T-cell (primary cell): ENCODE measurements at regions not wholly inside any gene's neighbourhood (a gene's known extent, or its start where the extent isn't known, plus 50 kb on each side); places are given as distances from the start of the nearest gene placed in this dataset.

Experiments used
- ATAC-seq, 4 experiments: fragments of 200-7000 bp in 3 of 4; fragments of 150-1000 bp in 1 of 4; cut with Tn5 transposase; replicated peaks in 1 of 4; 1 replicate in 3 of 4; 2 replicates in 1 of 4; pipeline ENCODE4 v1.10.0; 2021; ENCODE audit warnings: moderate library complexity in 3 of 4, mild to moderate bottlenecking in 2 of 4, moderate number of reproducible peaks in 1 of 4
- CTCF ChIA-PET, 2 donors: fragments of 300-600 bp; sonication (Branson Sonifier 250); formaldehyde crosslinking; loops; one replicate each; lab custom pipeline; 2022; ENCODE audit warnings: antibody characterized with exemption in 2 of 2; lab: Charles Lee
- POLR2A ChIA-PET, 2 donors: fragments of 300-600 bp; sonication (Branson Sonifier 250); formaldehyde crosslinking; loops; one replicate each; lab custom pipeline; 2022; ENCODE audit warnings: antibody characterized with exemption in 2 of 2; lab: Charles Lee
- DNase-seq, 35 experiments: peaks; one replicate each; pipeline versions ENCODE4 v3.0.0 to v3.0.0-alpha.2; 2013 to 2023
- H3K27ac ChIP-seq: one replicate; pipeline ENCODE4 v1.5.1; 2013; ENCODE audit warnings: low read length
- H3K27me3 ChIP-seq, 2 experiments: replicated peaks in 1 of 2; 1 replicate in 1 of 2; 2 replicates in 1 of 2; pipeline versions ENCODE4 v1.6.1 to v1.7.0; 2013; ENCODE audit warnings: low read length in 1 of 2, mixed read lengths in 1 of 2; ENCODE audit not compliant: control insufficient read depth in 2 of 2, insufficient read depth in 2 of 2; ENCODE audit errors: extremely low read depth in 1 of 2
- H3K36me3 ChIP-seq, 2 donors: 1 replicate in 1 of 2; 2 replicates in 1 of 2; pipeline versions ENCODE4 v1.6.1 to v1.7.0; 2013; ENCODE audit warnings: low read length in 1 of 2; ENCODE audit not compliant: control insufficient read depth in 2 of 2, insufficient read depth in 1 of 2; ENCODE audit errors: extremely low read depth in 1 of 2
- H3K4me1 ChIP-seq, 2 experiments: 1 replicate in 1 of 2; 2 replicates in 1 of 2; pipeline versions ENCODE4 v1.6.1 to v1.7.0; 2013; ENCODE audit warnings: low read length in 2 of 2, mixed read lengths in 1 of 2; ENCODE audit not compliant: insufficient read depth in 2 of 2, control insufficient read depth in 1 of 2; ENCODE audit errors: extremely low read depth in 1 of 2
- H3K4me3 ChIP-seq, 2 donors: 1 replicate in 1 of 2; 2 replicates in 1 of 2; pipeline versions ENCODE4 v1.5.1 to v1.7.0; 2013; ENCODE audit warnings: mild to moderate bottlenecking in 2 of 2, low read length in 1 of 2, moderate library complexity in 1 of 2; ENCODE audit not compliant: control insufficient read depth in 1 of 2; ENCODE audit errors: extremely low read depth in 1 of 2
- H3K9me3 ChIP-seq: 2 replicates; pipeline ENCODE4 v1.7.0; 2013
- H3K27ac Mint-ChIP-seq, 2 donors: one replicate each; pipeline ENCODE4 v1.8.0; 2020 to 2021; ENCODE audit warnings: mild to moderate bottlenecking in 2 of 2, mixed read lengths in 2 of 2
- H3K27me3 Mint-ChIP-seq, 2 donors: one replicate each; pipeline ENCODE4 v1.8.0; 2021 to 2022; ENCODE audit warnings: mixed read lengths in 2 of 2
- H3K36me3 Mint-ChIP-seq: one replicate; pipeline ENCODE4 v1.8.0; 2021; ENCODE audit warnings: mixed read lengths
- H3K4me1 Mint-ChIP-seq, 3 donors: one replicate each; pipeline ENCODE4 v1.8.0; 2020 to 2022; ENCODE audit warnings: mixed read lengths in 3 of 3, mild to moderate bottlenecking in 1 of 3
- H3K4me3 Mint-ChIP-seq, 3 donors: one replicate each; pipeline ENCODE4 v1.8.0; 2020 to 2022; ENCODE audit warnings: mild to moderate bottlenecking in 3 of 3, mixed read lengths in 3 of 3, moderate library complexity in 3 of 3
- H3K9me3 Mint-ChIP-seq, 3 donors: one replicate each; pipeline ENCODE4 v1.8.0; 2020 to 2022; ENCODE audit warnings: mixed read lengths in 3 of 3
- WGBS: methylation state at CpG from one replicate; pipeline ENCODE4 v1.1.5; 2013; ENCODE audit warnings: missing lambda C conversion rate; ENCODE audit not compliant: insufficient coverage; 5-methylcytosine and 5-hydroxymethylcytosine counted together

DNA sequence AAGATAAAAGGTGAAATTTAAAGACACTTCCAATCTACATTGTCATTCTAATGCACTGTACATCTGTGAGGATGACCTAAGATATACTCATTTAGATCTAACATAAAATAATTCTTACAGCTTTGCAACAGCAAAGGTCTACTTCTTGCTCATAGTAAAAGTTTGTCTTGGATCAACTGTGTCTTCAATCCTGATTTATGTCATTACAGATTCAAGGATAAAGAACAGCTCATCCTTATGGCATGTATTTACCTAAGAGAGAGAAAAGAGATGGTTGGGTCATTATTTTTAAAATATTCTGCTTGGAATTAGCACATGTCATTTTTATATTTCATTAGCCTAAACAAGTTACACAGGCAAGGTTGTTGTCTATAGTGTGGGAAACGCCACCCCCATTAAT, 2193.1 kb downstream of the PCDH9 start:
- WGBS = no CpG with 5 or more reads among the region's 1 CpG
- H3K27ac Mint-ChIP-seq = no peak overlapping the region
- H3K36me3 Mint-ChIP-seq = no peaks in the 10 kb centered on the region
- H3K36me3 ChIP-seq = no peaks in the 10 kb centered on the region
- H3K4me1 Mint-ChIP-seq = no peaks in the 10 kb centered on the region
- H3K27ac ChIP-seq = no peak overlapping the region
- ATAC-seq (no peak), DNase-seq (no peak)
- H3K9me3 ChIP-seq = no peaks in the 10 kb centered on the region
- ChIA-PET POLR2A (no interaction called here), CTCF (no interaction called here)
- peaks cover 4 to 29% (median 26%) of the 10 kb centered on the region in 3 donors for H3K9me3 Mint-ChIP-seq
- no peak overlapping the region for H3K4me3 ChIP-seq
- H3K4me1 ChIP-seq = no peaks in the 10 kb centered on the region
- H3K4me3 Mint-ChIP-seq = no peak overlapping the region
- H3K27me3 Mint-ChIP-seq = no peaks in the 10 kb centered on the region
- H3K27me3 ChIP-seq = no peaks in the 10 kb centered on the region

GRCh38 chr13:65035302-65035701, 2194.8 kb downstream of the PCDH9 start:
- H3K9me3 Mint-ChIP-seq = peaks cover 6 to 37% (median 28%) of the 10 kb centered on the region in 3 donors
- DNase-seq (no peak), ATAC-seq (no peak)
- no peaks in the 10 kb centered on the region for H3K4me1 Mint-ChIP-seq
- no peaks in the 10 kb centered on the region for H3K36me3 Mint-ChIP-seq
- Histone ChIP-seq H3K4me3 (no peak overlapping the region), H3K9me3 (no peaks in the 10 kb centered on the region), H3K27ac (no peak overlapping the region), H3K36me3 (no peaks in the 10 kb centered on the region), H3K27me3 (no peaks in the 10 kb centered on the region), H3K4me1 (no peaks in the 10 kb centered on the region)
- no peak overlapping the region for H3K4me3 Mint-ChIP-seq
- POLR2A ChIA-PET = no interaction called here
- H3K27me3 Mint-ChIP-seq = no peaks in the 10 kb centered on the region
- no peak overlapping the region for H3K27ac Mint-ChIP-seq
- CTCF ChIA-PET = no interaction called here

DNA sequence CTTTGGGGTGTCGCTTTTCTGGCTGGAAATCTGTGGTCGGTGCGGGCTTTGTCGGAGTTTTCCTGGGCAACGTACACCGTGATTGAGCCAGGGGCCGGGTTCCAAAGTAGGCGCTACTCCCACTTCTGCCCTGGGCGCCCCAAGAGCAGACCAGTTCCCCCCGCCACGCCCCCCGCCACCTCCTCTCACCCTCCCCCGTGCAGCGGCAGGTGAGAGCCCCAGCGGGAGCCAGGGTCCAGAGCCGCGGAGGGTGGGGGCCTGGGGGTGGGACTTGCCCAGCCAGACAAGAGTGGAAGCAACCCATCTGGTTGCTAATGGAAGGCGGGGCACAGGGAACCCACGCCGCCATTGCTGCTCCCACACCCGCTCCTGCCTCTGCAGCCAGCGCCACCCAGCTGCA, 2195.9 kb downstream of the PCDH9 start:
- no peaks in the 10 kb centered on the region for H3K27me3 ChIP-seq
- H3K4me1 ChIP-seq = no peaks in the 10 kb centered on the region
- no peaks in the 10 kb centered on the region for H3K36me3 Mint-ChIP-seq
- no peaks in the 10 kb centered on the region for H3K9me3 ChIP-seq
- no peak overlapping the region for H3K4me3 ChIP-seq
- H3K27ac Mint-ChIP-seq = no peak overlapping the region
- ATAC-seq (no peak), DNase-seq (no peak)
- H3K4me1 Mint-ChIP-seq = no peaks in the 10 kb centered on the region
- H3K27ac ChIP-seq = no peak overlapping the region
- H3K27me3 Mint-ChIP-seq = no peaks in the 10 kb centered on the region
- WGBS = 69% methylated on average over 3 of the region's 22 CpGs
- CTCF ChIA-PET = no interaction called here
- H3K9me3 Mint-ChIP-seq = peaks cover 6 to 43% (median 26%) of the 10 kb centered on the region in 3 donors
- H3K36me3 ChIP-seq = no peaks in the 10 kb centered on the region
- no peak overlapping the region for H3K4me3 Mint-ChIP-seq
- POLR2A ChIA-PET = no interaction called here

DNA sequence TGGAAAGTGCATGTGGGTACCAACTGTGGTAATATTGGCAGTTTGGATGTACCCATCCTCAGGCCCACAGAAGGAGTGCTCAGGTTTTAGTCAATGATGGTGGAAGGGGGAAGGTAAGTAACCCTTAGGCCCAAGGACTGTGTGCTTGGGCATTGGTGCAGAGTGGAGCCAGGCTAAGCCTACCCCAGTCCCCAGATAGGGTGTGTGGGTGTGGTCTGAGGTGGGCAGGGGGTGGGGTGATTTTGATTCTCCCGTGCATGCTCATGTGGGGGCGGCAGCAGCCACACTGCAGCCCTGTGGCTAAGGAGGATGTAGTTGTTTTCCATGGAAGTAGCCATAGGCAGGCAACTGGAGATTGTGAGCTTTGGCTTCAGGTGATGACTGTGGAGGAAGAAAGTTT, 2197.3 kb downstream of the PCDH9 start:
- 73% methylated on average over 2 of the region's 2 CpGs for WGBS
- H3K27me3 Mint-ChIP-seq = no peaks in the 10 kb centered on the region
- ChIA-PET POLR2A (no interaction called here), CTCF (no interaction called here)
- no peaks in the 10 kb centered on the region for H3K27me3 ChIP-seq
- H3K9me3 Mint-ChIP-seq = peaks cover 6 to 44% (median 26%) of the 10 kb centered on the region in 3 donors
- no peaks in the 10 kb centered on the region for H3K4me1 Mint-ChIP-seq
- no peak for ATAC-seq
- H3K36me3 Mint-ChIP-seq = no peaks in the 10 kb centered on the region
- no peak overlapping the region for H3K4me3 Mint-ChIP-seq
- no peaks in the 10 kb centered on the region for H3K9me3 ChIP-seq
- no peaks in the 10 kb centered on the region for H3K4me1 ChIP-seq
- DNase-seq = no peak
- H3K36me3 ChIP-seq = no peaks in the 10 kb centered on the region
- H3K27ac Mint-ChIP-seq = no peak overlapping the region
- H3K27ac ChIP-seq = no peak overlapping the region
- no peak overlapping the region for H3K4me3 ChIP-seq

GRCh38 chr13:65028101-65028500, 2202.0 kb downstream of the PCDH9 start:
- POLR2A ChIA-PET = no interaction called here
- CTCF ChIA-PET = no interaction called here
- H3K27ac Mint-ChIP-seq = no peak overlapping the region
- H3K4me3 ChIP-seq = no peak overlapping the region
- no peak overlapping the region for H3K4me3 Mint-ChIP-seq
- no peaks in the 10 kb centered on the region for H3K4me1 Mint-ChIP-seq
- H3K9me3 Mint-ChIP-seq = peaks cover 11 to 46% (median 21%) of the 10 kb centered on the region in 3 donors
- H3K36me3 ChIP-seq = no peaks in the 10 kb centered on the region
- no peaks in the 10 kb centered on the region for H3K27me3 ChIP-seq
- H3K27me3 Mint-ChIP-seq = no peaks in the 10 kb centered on the region
- no peak for DNase-seq
- H3K36me3 Mint-ChIP-seq = no peaks in the 10 kb centered on the region
- ATAC-seq = no peak
- no peak overlapping the region for H3K27ac ChIP-seq
- no CpG with 5 or more reads among the region's 1 CpG for WGBS
- H3K9me3 ChIP-seq = no peaks in the 10 kb centered on the region
- H3K4me1 ChIP-seq = no peaks in the 10 kb centered on the region

- H3K36me3 ChIP-seq = no peaks in the 10 kb centered on the region
- Mint-ChIP-seq H3K27me3 (no peaks in the 10 kb centered on the region), H3K27ac (no peak overlapping the region), H3K4me1 (no peaks in the 10 kb centered on the region), H3K9me3 (peaks cover 20 to 43% (median 29%) of the 10 kb centered on the region in 3 donors), H3K4me3 (no peak overlapping the region), H3K36me3 (no peaks in the 10 kb centered on the region)
- WGBS = no CpG with 5 or more reads among the region's 2 CpGs
- ChIA-PET POLR2A (no interaction called here), CTCF (no interaction called here)
- no peaks in the 10 kb centered on the region for H3K4me1 ChIP-seq
- no peaks in the 10 kb centered on the region for H3K9me3 ChIP-seq
- no peak overlapping the region for H3K4me3 ChIP-seq
- DNase-seq (no peak), ATAC-seq (no peak)
- no peaks in the 10 kb centered on the region for H3K27me3 ChIP-seq
- no peak overlapping the region for H3K27ac ChIP-seq
Measured at GRCh38 chr13:65026505-65026904, 2203.6 kb downstream of the PCDH9 start.

DNA sequence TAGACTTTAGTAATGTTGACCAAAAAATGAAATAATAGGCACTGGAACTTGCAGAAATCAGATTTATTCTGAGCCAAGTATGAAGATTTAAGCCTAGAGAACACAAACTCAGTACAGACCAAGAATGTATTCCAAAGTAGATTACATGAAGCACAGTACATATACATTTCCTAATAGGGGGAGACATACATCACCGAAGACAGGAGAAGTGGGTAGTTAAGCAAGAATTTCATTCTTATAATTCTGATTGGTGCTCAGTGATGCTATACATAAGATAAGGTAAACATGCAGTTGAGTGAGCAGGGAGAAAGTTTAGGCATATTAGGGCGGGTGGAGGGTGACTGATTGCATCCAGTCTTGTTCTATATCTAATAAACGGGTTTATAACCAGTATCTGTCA, 2218.8 kb downstream of the PCDH9 start:
- Histone ChIP-seq H3K4me3 (no peak overlapping the region), H3K36me3 (no peaks in the 10 kb centered on the region), H3K27ac (no peak overlapping the region), H3K4me1 (no peaks in the 10 kb centered on the region), H3K27me3 (no peaks in the 10 kb centered on the region), H3K9me3 (no peaks in the 10 kb centered on the region)
- Mint-ChIP-seq H3K4me3 (no peak overlapping the region), H3K36me3 (no peaks in the 10 kb centered on the region), H3K27ac (no peak overlapping the region), H3K4me1 (no peaks in the 10 kb centered on the region), H3K9me3 (peaks cover 8 to 29% (median 18%) of the 10 kb centered on the region in 3 donors), H3K27me3 (no peaks in the 10 kb centered on the region)
- WGBS = 60% methylated on average over 1 of the region's 3 CpGs
- POLR2A ChIA-PET = no interaction called here
- DNase-seq (no peak), ATAC-seq (no peak)
- CTCF ChIA-PET = no interaction called here
